OCI-LY7 (cell line): ENCODE measurements at regions not wholly inside any gene's neighbourhood (a gene's known extent, or its start where the extent isn't known, plus 50 kb on each side); places are given as distances from the start of the nearest gene placed in this dataset.

Source experiments
- BruUV-seq: library from RNA; stranded (reverse); fragments of 400-500 nt; replicated peaks from 2 replicates; lab custom pipeline; 2021; lab: Mats Ljungman, UMichigan
- CTCF ChIA-PET: fragments of 300-600 bp; sonication (Branson Sonifier 250); formaldehyde crosslinking; loops from one replicate; lab custom pipeline; 2022; ENCODE audit warnings: antibody characterized with exemption; ENCODE audit not compliant: unreplicated experiment; lab: Charles Lee
- POLR2A ChIA-PET: fragments of 300-600 bp; sonication (Branson Sonifier 250); formaldehyde crosslinking; loops from one replicate; lab custom pipeline; 2022; ENCODE audit warnings: antibody characterized with exemption; lab: Charles Lee
- DNase-seq: peaks from one replicate; pipeline ENCODE4 v3.0.0-alpha.2; 2015; ENCODE audit warnings: low spot score
- H2AFZ ChIP-seq: fragments of 200-600 bp; sonication (generic), shearing (Covaris generic); 2 replicates; pipeline ENCODE4 v1.6.1; 2014; ENCODE audit warnings: mild to moderate bottlenecking, antibody characterized with exemption, low read length, moderate library complexity
- H3K27ac ChIP-seq: fragments of 200-600 bp; sonication (generic); 2 replicates; pipeline ENCODE4 v1.5.1; 2014; ENCODE audit warnings: mixed run types, low read depth, mild to moderate bottlenecking, moderate library complexity, low read length, inconsistent platforms; ENCODE audit not compliant: poor library complexity, severe bottlenecking
- H3K36me3 ChIP-seq: fragments of 200-600 bp; sonication (generic); 2 replicates; pipeline ENCODE4 v1.6.1; 2014; ENCODE audit warnings: mild to moderate bottlenecking, antibody characterized with exemption, low read length, moderate library complexity, mixed read lengths; ENCODE audit not compliant: insufficient read depth
- H3K4me1 ChIP-seq: fragments of 200-600 bp; sonication (generic); 2 replicates; pipeline ENCODE4 v1.5.1; 2014; ENCODE audit warnings: mild to moderate bottlenecking, low read length; ENCODE audit not compliant: insufficient read depth, poor library complexity, severe bottlenecking
- H3K4me2 ChIP-seq: fragments of 200-600 bp; sonication (generic); 2 replicates; pipeline ENCODE4 v1.6.1; 2014; ENCODE audit warnings: mild to moderate bottlenecking, low read length
- H3K4me3 ChIP-seq: fragments of 200-600 bp; sonication (generic); 2 replicates; pipeline ENCODE4 v1.5.1; 2014; ENCODE audit warnings: mild to moderate bottlenecking, low read depth, low read length; ENCODE audit not compliant: poor library complexity, severe bottlenecking
- H3K79me2 ChIP-seq: fragments of 200-600 bp; sonication (generic); 2 replicates; pipeline ENCODE4 v1.6.1; 2016; ENCODE audit warnings: low read depth, mild to moderate bottlenecking, low read length, moderate library complexity, mixed read lengths; ENCODE audit not compliant: insufficient read depth
- H3K9me2 ChIP-seq: fragments of 200-600 bp; sonication (generic); 2 replicates; pipeline ENCODE4 v1.6.1; 2016; ENCODE audit warnings: mild to moderate bottlenecking, low read length, mixed read lengths; ENCODE audit not compliant: insufficient read depth
- H3K9me3 ChIP-seq: fragments of 200-600 bp; sonication (generic); 2 replicates; pipeline ENCODE4 v1.6.1; 2014; ENCODE audit warnings: mild to moderate bottlenecking, mixed run types, low read length, mixed read lengths
- H4K20me1 ChIP-seq: fragments of 200-600 bp; sonication (generic); 2 replicates; pipeline ENCODE4 v1.6.1; 2014; ENCODE audit warnings: mild to moderate bottlenecking, antibody characterized with exemption, low read length, moderate library complexity, mixed read lengths; ENCODE audit not compliant: insufficient read depth
- CTCF ChIP-seq: fragments of 200-600 bp; sonication (generic); conservative IDR thresholded peaks from 2 replicates; pipeline ENCODE4 v1.5.1; 2014; ENCODE audit warnings: mild to moderate bottlenecking, antibody characterized with exemption, low read length, moderate library complexity, mixed read lengths
- EZH2phosphoT487 ChIP-seq: fragments of 200-600 bp; sonication (generic); IDR thresholded peaks from 2 replicates; pipeline ENCODE4 v1.6.1; 2018; ENCODE audit warnings: low read depth, borderline replicate concordance, mild to moderate bottlenecking, mixed run types, antibody characterized with exemption, low read length, moderate library complexity, mixed read lengths
- intact Hi-C: fragments of 100-400 bp; cut with micrococcal nuclease; formaldehyde crosslinking; loops from one replicate; pipeline ENCODE4 v1.10.0; 2022; ENCODE audit not compliant: unreplicated experiment

- Histone ChIP-seq H3K27ac (no peak overlapping the region), H3K36me3 (no peaks in the 10 kb centered on the region), H3K4me1 (no peaks in the 10 kb centered on the region), H4K20me1 (no peaks in the 10 kb centered on the region), H3K4me2 (no peak overlapping the region), H3K4me3 (no peak overlapping the region), H3K9me3 (no peaks in the 10 kb centered on the region), H3K79me2 (no peaks in the 10 kb centered on the region), H2AFZ (no peak overlapping the region), H3K9me2 (no peaks in the 10 kb centered on the region)
- POLR2A ChIA-PET = interaction anchor here (0.7 kb wide), 1 partner anchor 98 kb away, joined by 3 read pairs; no protein-coding TSS in a partner anchor
- TF ChIP-seq CTCF = no peak
- no peak for TF ChIP-seq EZH2phosphoT487
- intact Hi-C loops = no loop called here
- BruUV-seq = no TSS peak
- CTCF ChIA-PET = no interaction called here
- no peak for DNase-seq
Measured at GRCh38 chr13:75938811-75939560, 302.9 kb downstream of the LMO7 start.

DNA sequence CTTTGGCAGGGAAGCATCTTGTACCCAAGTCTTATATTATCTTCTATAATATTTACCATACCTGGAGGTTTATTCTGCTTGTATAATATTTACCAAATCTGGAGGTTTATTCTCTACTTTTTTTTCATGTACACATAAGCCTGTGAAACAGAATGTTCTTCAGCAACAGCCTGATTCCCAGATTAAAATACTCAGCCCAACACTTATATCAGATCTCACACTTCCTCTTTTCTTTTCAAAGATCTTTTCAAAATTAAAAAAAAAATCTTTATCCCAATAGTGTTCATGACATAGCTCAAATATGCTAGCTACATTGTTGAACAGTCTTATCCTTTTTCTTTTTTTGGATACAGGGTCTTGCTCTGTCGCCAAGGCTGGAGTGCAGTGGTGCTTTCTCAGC lies 300.7 kb downstream of the LMO7 start:
- Histone ChIP-seq H3K36me3 (no peaks in the 10 kb centered on the region), H3K79me2 (no peaks in the 10 kb centered on the region), H3K9me3 (no peaks in the 10 kb centered on the region), H4K20me1 (no peaks in the 10 kb centered on the region), H3K9me2 (0 out of 2 replicates have a peak, but pooled peaks cover 3% of the 10 kb centered on the region), H2AFZ (no peak overlapping the region), H3K4me3 (no peak overlapping the region), H3K4me1 (no peaks in the 10 kb centered on the region), H3K27ac (no peak overlapping the region), H3K4me2 (no peak overlapping the region)
- DNase-seq = no peak
- POLR2A ChIA-PET = interaction anchor here (0.9 kb wide), 1 partner anchor 11 kb away, joined by 3 read pairs; no protein-coding TSS in a partner anchor
- CTCF ChIA-PET = no interaction called here
- no TSS peak for BruUV-seq
- no peak for TF ChIP-seq EZH2phosphoT487
- no peak for TF ChIP-seq CTCF
- intact Hi-C loops = no loop called here

GRCh38 chr13:75935805-75936204 lies 299.7 kb downstream of the LMO7 start:
- no peak for DNase-seq
- no peaks in the 10 kb centered on the region for H3K36me3 ChIP-seq
- BruUV-seq = no TSS peak
- POLR2A ChIA-PET = interaction anchor here (0.9 kb wide), 1 partner anchor 10 kb away, joined by 3 read pairs; no protein-coding TSS in a partner anchor
- H2AFZ ChIP-seq = no peak overlapping the region
- no peak overlapping the region for H3K27ac ChIP-seq
- no peaks in the 10 kb centered on the region for H3K9me3 ChIP-seq
- no peak overlapping the region for H3K4me3 ChIP-seq
- CTCF ChIA-PET = no interaction called here
- H3K4me1 ChIP-seq = no peaks in the 10 kb centered on the region
- no peaks in the 10 kb centered on the region for H4K20me1 ChIP-seq
- no peak for TF ChIP-seq EZH2phosphoT487
- no peak for TF ChIP-seq CTCF
- no peaks in the 10 kb centered on the region for H3K79me2 ChIP-seq
- intact Hi-C loops = no loop called here
- no peak overlapping the region for H3K4me2 ChIP-seq
- 0 out of 2 replicates have a peak, but pooled peaks cover 3% of the 10 kb centered on the region for H3K9me2 ChIP-seq
